ENCODE measurements at regions not wholly inside any gene's neighbourhood (a gene's known extent, or its start where the extent isn't known, plus 50 kb on each side); places are given as distances from the start of the nearest gene placed in this dataset.

GRCh38 chr2:16051841-16052564, 111.7 kb downstream of the MYCN start:
- 90 to 94% (median 93%) methylated on average over 4 to 6 of the region's 6 CpGs for WGBS, 4 donors
- Histone ChIP-seq H3K9me3 (replicated peaks in 1 of 3) (no peaks in the 10 kb centered on the region), H3K4me1 (replicated peaks in 1 of 2) (peaks cover 5 to 14% of the 10 kb centered on the region in 2 donors), H3K4me3 (no peak overlapping the region), H3K27me3 (no peaks in the 10 kb centered on the region), H3K36me3 (replicated peaks in 1 of 2) (no peaks in the 10 kb centered on the region), H3K27ac (peak overlapping the region in 1 of 5 donors; percentile 55)
- intact Hi-C loops (cut with DNase I), result no loop called here
- TF ChIP-seq POLR2A (IDR thresholded peaks at IDR 0.05), result no peak
- TF ChIP-seq, protein P1, sequence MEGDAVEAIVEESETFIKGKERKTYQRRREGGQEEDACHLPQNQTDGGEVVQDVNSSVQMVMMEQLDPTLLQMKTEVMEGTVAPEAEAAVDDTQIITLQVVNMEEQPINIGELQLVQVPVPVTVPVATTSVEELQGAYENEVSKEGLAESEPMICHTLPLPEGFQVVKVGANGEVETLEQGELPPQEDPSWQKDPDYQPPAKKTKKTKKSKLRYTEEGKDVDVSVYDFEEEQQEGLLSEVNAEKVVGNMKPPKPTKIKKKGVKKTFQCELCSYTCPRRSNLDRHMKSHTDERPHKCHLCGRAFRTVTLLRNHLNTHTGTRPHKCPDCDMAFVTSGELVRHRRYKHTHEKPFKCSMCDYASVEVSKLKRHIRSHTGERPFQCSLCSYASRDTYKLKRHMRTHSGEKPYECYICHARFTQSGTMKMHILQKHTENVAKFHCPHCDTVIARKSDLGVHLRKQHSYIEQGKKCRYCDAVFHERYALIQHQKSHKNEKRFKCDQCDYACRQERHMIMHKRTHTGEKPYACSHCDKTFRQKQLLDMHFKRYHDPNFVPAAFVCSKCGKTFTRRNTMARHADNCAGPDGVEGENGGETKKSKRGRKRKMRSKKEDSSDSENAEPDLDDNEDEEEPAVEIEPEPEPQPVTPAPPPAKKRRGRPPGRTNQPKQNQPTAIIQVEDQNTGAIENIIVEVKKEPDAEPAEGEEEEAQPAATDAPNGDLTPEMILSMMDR (IDR thresholded peaks at IDR 0.05), result no peak
- no peak for DNase-seq

- TF ChIP-seq, protein P1 (IDR thresholded peaks at IDR 0.05), result no peak
- TF ChIP-seq POLR2A (IDR thresholded peaks at IDR 0.05), result peak in 1 of 2 donors; percentile 20
- intact Hi-C loops (cut with DNase I), result no loop called here
- DNase-seq, result peak in 6 of 7 donors; percentile 25 to 67 (median 44)
- no peaks in the 10 kb centered on the region for H3K9me3 ChIP-seq (replicated peaks in 1 of 3)
- H3K4me1 ChIP-seq (replicated peaks in 1 of 2), result peaks cover 2 to 10% of the 10 kb centered on the region in 2 donors
- no peak overlapping the region for H3K4me3 ChIP-seq
- 56 to 67% (median 64%) methylated on average over 11 of the region's 11 CpGs for WGBS, 4 donors
- H3K27me3 ChIP-seq, result no peaks in the 10 kb centered on the region
- H3K36me3 ChIP-seq (replicated peaks in 1 of 2), result no peaks in the 10 kb centered on the region
- H3K27ac ChIP-seq, result peak overlapping the region in 3 of 5 donors; percentile 49 to 57 (median 55)
These were observed 110.6 kb downstream of the MYCN start for GRCh38 chr2:16050908-16051489.

DNA sequence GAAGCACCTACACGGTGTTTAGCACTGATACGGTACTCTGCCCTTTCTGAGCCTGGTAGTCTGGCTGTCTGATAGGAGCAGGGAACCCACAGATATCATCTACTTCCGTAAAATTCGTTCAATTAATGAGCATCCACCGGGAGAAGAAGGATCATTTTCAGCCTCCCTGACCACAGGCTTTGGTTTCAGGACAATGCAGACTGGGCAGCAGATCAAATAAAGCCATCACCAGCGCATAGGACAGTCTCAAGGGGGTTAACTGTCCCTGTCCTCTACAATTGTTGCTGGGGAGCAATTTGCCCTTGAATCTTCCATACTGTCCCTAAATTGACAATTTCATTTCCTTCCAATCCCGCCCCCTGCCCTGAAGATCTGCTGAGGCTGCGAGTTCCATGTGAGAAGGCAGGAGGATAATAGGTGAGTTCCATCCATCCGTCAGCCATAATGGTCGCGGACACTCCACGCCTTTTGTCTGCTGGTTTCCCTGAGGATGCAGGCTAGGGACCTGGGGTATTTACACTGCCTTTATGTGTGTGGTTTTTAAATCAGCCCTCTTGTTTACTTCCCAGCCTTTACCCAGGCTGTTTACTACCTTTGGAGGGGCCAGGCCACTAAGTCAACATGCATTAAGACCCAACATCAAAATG, 110.0 kb downstream of the MYCN start:
- DNase-seq, result no peak
- H3K27me3 ChIP-seq, result no peaks in the 10 kb centered on the region
- no peaks in the 10 kb centered on the region for H3K36me3 ChIP-seq (replicated peaks in 1 of 2)
- no peak overlapping the region for H3K4me3 ChIP-seq
- intact Hi-C loops (cut with DNase I), result no loop called here
- peak overlapping the region in 2 of 5 donors; percentile 49 to 57 for H3K27ac ChIP-seq
- H3K9me3 ChIP-seq (replicated peaks in 1 of 3), result no peaks in the 10 kb centered on the region
- WGBS, 4 donors, result 82 to 95% (median 90%) methylated on average over 11 to 12 of the region's 12 CpGs
- TF ChIP-seq POLR2A (IDR thresholded peaks at IDR 0.05), result no peak
- TF ChIP-seq, protein P1 (IDR thresholded peaks at IDR 0.05), result no peak
- peaks cover 0 to 4% of the 10 kb centered on the region in 2 donors for H3K4me1 ChIP-seq (replicated peaks in 1 of 2)

DNA sequence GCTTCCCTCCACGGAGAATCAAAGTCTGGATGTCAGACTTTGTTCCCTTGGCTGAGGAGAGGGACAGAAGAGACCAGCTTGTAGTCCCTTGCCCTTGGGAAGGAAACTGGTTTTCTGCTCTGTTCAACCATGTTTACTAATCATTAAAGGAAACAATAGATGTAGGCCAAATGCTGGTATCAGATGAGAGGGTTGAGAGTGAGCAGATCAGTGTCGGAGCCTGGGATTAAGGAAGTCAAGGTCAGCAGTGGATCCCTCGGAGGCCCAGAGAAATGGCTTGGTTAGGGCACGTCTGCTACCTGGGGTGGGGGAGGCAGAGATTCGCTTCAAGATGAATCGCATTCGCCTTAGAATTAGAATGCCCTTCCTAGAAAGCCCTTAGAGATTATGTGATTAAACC, 109.1 kb downstream of the MYCN start:
- Histone ChIP-seq H3K9me3 (replicated peaks in 1 of 3) (no peaks in the 10 kb centered on the region), H3K4me3 (no peak overlapping the region), H3K4me1 (replicated peaks in 1 of 2) (peaks cover 0 to 3% of the 10 kb centered on the region in 2 donors), H3K36me3 (replicated peaks in 1 of 2) (no peaks in the 10 kb centered on the region), H3K27me3 (no peaks in the 10 kb centered on the region), H3K27ac (no peak overlapping the region)
- TF ChIP-seq, protein P1 (IDR thresholded peaks at IDR 0.05), result no peak
- TF ChIP-seq POLR2A (IDR thresholded peaks at IDR 0.05), result no peak
- intact Hi-C loops (cut with DNase I), result no loop called here
- 81 to 99% (median 85%) methylated on average over 7 of the region's 7 CpGs for WGBS, 4 donors
- DNase-seq, result no peak
